GF-D8 (cell line): ENCODE measurements at regions not wholly inside any gene's neighbourhood (a gene's known extent, or its start where the extent isn't known, plus 50 kb on each side); places are given as distances from the start of the nearest gene placed in this dataset.

Source experiments
- DNase-seq: peaks from one replicate; lab custom pipeline; 2025; lab: John Stamatoyannopoulos, UW

DNA sequence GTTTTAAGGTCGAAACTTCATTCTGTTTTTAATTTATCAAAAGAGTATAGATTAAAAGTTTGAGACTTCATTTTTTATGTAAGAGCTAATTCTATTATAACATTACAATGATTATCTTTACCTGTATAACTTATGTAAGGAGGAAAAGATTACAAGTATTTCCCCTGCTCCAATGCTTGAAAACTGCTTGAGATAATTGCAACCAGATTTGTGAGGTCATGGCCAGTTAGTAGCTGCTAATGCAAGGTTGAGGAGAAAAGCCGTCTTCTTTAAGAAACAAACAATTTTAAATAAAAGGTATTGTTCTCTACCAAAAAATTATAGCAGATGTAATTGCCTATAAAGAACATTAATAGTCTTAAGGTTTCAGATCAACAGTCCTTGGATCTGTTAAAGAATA is 208.3 kb upstream of the UBE2E2 start:
- no peak for DNase-seq

GRCh38 chr3:22996920-22997571 is 206.1 kb upstream of the UBE2E2 start:
- DNase-seq = no peak

- no peak for DNase-seq
Observed at GRCh38 chr3:23000371-23000770, 202.8 kb upstream of the UBE2E2 start.

GRCh38 chr3:23002151-23002550 is 201.0 kb upstream of the UBE2E2 start:
- DNase-seq = no peak

GRCh38 chr3:23002836-23003732 is 200.0 kb upstream of the UBE2E2 start:
- DNase-seq = no peak

- no peak for DNase-seq
Observed at GRCh38 chr3:23003733-23004046, 199.4 kb upstream of the UBE2E2 start.

GRCh38 chr3:23004971-23005370 is 198.2 kb upstream of the UBE2E2 start:
- no peak for DNase-seq

GRCh38 chr3:23017801-23018200 is 185.3 kb upstream of the UBE2E2 start:
- no peak for DNase-seq

DNA sequence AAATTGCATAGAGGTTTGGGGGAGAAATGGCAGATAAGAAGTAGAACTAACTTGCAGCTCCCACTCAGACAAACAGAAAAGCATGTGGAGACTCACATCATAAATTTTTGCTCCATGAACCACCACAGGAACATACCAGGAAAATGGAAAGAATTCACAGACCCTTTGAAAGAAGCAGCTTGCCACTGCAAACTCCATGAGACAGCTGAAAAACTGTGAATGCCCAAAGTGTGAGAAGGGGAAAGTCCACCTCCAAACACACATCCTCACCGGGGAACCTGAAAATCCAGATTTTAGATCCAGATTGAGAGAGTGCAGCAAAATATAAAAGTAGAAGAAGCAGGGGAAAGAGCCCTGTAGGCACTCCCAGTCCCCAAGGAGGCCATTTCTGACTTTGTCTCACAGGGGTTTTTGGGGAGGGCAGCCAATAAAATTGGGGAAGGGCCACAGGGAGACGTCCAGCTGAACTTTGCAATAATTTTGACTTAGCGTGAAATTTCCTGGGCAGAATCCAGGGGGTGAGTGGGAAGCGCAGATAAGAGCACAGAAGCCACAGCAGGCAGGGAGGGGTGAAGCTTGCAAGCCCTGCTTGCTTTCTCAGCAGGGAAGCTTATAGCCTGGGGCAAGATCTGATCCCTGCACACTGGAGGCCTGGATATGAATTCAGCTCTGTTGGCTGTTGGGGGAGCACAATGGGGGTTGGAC is 183.4 kb upstream of the UBE2E2 start:
- DNase-seq = no peak

GRCh38 chr3:23028294-23028693 is 174.8 kb upstream of the UBE2E2 start:
- DNase-seq = no peak

- DNase-seq = no peak
Observed at GRCh38 chr3:23029001-23029400, 174.1 kb upstream of the UBE2E2 start.

DNA sequence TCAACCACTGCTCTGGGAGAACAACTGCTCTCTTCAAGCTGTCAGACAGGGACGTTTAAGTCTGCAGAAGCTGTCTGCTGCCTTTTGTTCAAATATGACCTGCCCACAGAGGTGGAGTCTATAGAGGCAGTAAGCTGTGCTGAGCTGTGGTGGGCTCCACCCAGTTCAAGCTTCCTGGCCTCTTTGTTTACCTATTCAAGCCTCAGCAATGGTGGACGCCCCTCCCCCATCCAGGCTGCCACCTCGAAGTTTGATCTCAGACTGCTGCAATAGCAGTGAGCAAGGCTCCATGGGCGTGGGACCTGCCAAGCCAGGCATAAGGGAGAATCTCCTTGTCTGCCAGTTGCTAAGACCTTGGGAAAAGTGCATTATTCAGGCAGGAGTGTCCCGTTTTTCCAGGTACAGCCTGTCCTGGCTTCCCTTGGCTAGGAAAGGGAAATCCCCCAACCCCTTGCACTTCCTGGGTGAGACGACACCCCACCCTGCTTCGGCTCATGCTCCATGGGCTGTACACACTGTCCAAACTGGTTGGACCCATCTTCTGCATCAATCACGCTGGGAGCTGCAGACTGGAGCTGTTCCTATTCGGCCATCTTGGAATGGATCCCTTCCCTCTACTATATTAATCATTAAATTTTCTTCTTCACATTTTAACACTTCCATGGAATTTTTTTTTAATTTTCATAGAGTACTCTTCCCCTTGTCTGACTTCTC is 167.0 kb upstream of the UBE2E2 start:
- DNase-seq = no peak

- DNase-seq = no peak
Observed at GRCh38 chr3:23036728-23037127, 166.4 kb upstream of the UBE2E2 start.

DNA sequence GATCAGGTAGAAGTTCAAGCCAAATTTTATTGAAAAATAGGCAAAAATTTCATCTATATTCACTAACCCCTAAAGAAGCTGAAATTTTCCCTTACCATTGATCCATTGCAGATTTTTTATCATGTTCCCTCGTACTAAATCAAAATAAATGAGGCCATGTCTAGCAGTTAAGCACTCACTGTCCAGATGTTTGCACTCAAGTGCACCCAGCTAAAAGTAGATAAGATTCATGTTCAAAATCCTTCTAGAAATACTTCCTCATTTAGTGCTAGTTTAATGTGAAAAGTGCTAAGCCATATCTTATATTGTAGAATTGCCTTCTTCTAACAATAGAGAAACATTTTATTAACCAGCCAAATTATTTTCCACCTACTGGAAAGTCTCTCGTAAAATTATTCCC is 164.7 kb upstream of the UBE2E2 start:
- no peak for DNase-seq

GRCh38 chr3:23041918-23042696 is 161.0 kb upstream of the UBE2E2 start:
- no peak for DNase-seq

DNA sequence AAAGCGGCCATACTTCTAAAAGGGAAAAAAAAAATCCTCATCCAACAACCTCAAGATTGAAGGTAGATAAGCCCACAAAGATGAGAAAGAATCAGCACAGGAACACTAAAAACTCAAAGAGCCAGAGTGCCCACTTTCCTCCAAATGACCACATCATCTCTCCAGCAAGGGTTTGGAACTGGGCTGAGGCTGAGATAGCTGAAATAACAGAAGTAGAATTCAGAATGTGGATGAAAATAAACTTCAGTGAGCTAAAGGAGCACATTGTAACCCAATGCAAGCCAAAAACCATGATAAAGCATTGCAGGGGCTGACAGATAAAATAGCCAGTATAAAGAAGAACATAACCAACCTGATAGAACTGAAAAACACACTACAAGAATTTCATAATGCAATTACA is 158.7 kb upstream of the UBE2E2 start:
- no peak for DNase-seq

- DNase-seq = no peak
Observed at GRCh38 chr3:23046536-23046935, 156.6 kb upstream of the UBE2E2 start.

GRCh38 chr3:23051240-23052140 is 151.6 kb upstream of the UBE2E2 start:
- DNase-seq = no peak

DNA sequence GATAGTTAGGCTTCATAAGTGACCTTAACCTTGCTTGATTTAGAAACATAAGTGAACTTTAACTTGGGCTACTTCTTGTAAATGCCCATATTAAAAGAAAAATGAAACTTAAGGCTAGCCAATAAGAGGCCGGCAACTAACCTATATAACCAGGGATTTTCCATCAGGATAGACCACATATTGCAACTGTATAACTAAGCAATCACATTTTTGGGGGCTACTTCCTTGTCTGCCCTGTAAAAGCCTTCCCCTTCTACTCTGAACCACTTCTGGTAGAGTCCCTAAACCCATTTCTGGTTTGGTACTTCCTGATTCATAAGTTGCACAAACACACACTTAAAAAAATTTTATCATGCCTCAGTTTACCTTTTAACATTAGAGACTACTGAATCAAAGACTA is 150.9 kb upstream of the UBE2E2 start:
- no peak for DNase-seq

DNA sequence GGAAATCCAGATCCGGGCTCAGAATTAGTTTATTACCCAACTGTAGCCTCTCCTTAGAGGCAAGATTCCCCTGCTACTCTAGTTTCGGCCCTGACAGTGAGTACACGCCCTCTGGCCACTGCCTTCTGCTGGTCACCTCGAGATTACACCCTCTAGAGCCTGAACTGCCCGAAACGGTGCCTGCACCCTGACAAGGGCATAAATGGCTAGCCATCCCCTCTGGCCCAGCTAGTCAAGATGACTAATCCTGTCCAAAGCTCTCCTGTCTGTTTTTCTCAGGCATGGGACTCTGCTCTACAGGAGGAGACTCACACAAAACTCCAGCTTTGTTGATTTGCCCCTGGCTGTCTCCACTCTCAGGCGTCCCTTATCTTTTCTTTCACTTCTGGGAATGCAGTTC is 150.5 kb upstream of the UBE2E2 start:
- DNase-seq = no peak
